ENCODE measurements at regions not wholly inside any gene's neighbourhood (a gene's known extent, or its start where the extent isn't known, plus 50 kb on each side); places are given as distances from the start of the nearest gene placed in this dataset.
A peak's percentile ranks its signal among the peaks of the same experiment; 100 is the strongest.

- intact Hi-C loops (cut with DNase I, micrococcal nuclease), result no loop called here
- DNase-seq, result no peak
- ATAC-seq, result no peak
Observed at GRCh38 chr4:20391198-20391597, 139.5 kb downstream of the SLIT2 start.

GRCh38 chr4:20391912-20392311 is 140.2 kb downstream of the SLIT2 start:
- ATAC-seq (no peak), DNase-seq (no peak)
- intact Hi-C loops (cut with DNase I, micrococcal nuclease), result no loop called here

GRCh38 chr4:20393486-20394100 is 141.9 kb downstream of the SLIT2 start:
- ATAC-seq (no peak), DNase-seq (no peak)
- intact Hi-C loops (cut with DNase I, micrococcal nuclease), result no loop called here

GRCh38 chr4:20394512-20394911 is 142.8 kb downstream of the SLIT2 start:
- intact Hi-C loops (cut with DNase I, micrococcal nuclease), result no loop called here
- no peak for DNase-seq

GRCh38 chr4:20395160-20395773 is 143.6 kb downstream of the SLIT2 start:
- peak; percentile 36 for ATAC-seq
- intact Hi-C loops (cut with DNase I, micrococcal nuclease), result no loop called here

More at GRCh38 chr4:20394512-20394911, 142.8 kb downstream of the SLIT2 start:
- ATAC-seq, result no peak

GRCh38 chr4:20403290-20403689 is 151.6 kb downstream of the SLIT2 start:
- intact Hi-C loops (cut with DNase I, micrococcal nuclease), result no loop called here
- DNase-seq, result no peak
- no peak for ATAC-seq

More at GRCh38 chr4:20395160-20395773, 143.6 kb downstream of the SLIT2 start:
- DNase-seq, result peak in 1 of 2 donors; percentile 33

- DNase-seq, result no peak
- intact Hi-C loops (cut with DNase I, micrococcal nuclease), result no loop called here
- no peak for ATAC-seq
Observed at GRCh38 chr4:20403846-20404245, 152.1 kb downstream of the SLIT2 start.

- no peak for ATAC-seq
- no peak for DNase-seq
- intact Hi-C loops (cut with DNase I, micrococcal nuclease), result no loop called here
Observed at GRCh38 chr4:20408611-20409010, 156.9 kb downstream of the SLIT2 start.

- ATAC-seq, result no peak
- DNase-seq, result no peak
- intact Hi-C loops (cut with DNase I, micrococcal nuclease), result no loop called here
Observed at GRCh38 chr4:20412072-20412471, 160.4 kb downstream of the SLIT2 start.

- ATAC-seq, result no peak
- intact Hi-C loops (cut with DNase I, micrococcal nuclease), result no loop called here
- no peak for DNase-seq
Observed at GRCh38 chr4:20416800-20417199, 165.1 kb downstream of the SLIT2 start.

GRCh38 chr4:20418861-20419451 is 167.3 kb downstream of the SLIT2 start:
- DNase-seq (no peak), ATAC-seq (peak; percentile 93)
- intact Hi-C loops (cut with DNase I, micrococcal nuclease), result no loop called here

GRCh38 chr4:20420916-20421602 is 169.4 kb downstream of the SLIT2 start:
- intact Hi-C loops (cut with DNase I, micrococcal nuclease), result loop anchor here in 1 of 2 donors (5.0 to 10.0 kb wide), 2 partner anchors 121 to 264 kb away; no protein-coding TSS in a partner anchor
- DNase-seq (no peak), ATAC-seq (no peak)

- DNase-seq, result no peak
- intact Hi-C loops (cut with DNase I, micrococcal nuclease), result loop anchor here in 1 of 2 donors (5.0 to 10.0 kb wide), 2 partner anchors 121 to 263 kb away; no protein-coding TSS in a partner anchor
- no peak for ATAC-seq
Observed at GRCh38 chr4:20421603-20421985, 169.9 kb downstream of the SLIT2 start.

GRCh38 chr4:20422398-20422797 is 170.7 kb downstream of the SLIT2 start:
- ATAC-seq, result peak; percentile 90
- intact Hi-C loops (cut with DNase I, micrococcal nuclease), result loop anchor here in 1 of 2 donors (5.0 to 10.0 kb wide), 2 partner anchors 120 to 262 kb away; no protein-coding TSS in a partner anchor

GRCh38 chr4:20423420-20423819 is 171.7 kb downstream of the SLIT2 start:
- intact Hi-C loops (cut with DNase I, micrococcal nuclease), result loop anchor here in 1 of 2 donors (5.0 to 10.0 kb wide), 2 partner anchors 119 to 261 kb away; no protein-coding TSS in a partner anchor
- DNase-seq, result no peak

More at GRCh38 chr4:20422398-20422797, 170.7 kb downstream of the SLIT2 start:
- DNase-seq, result peak; percentile 35 to 45

GRCh38 chr4:20426028-20426427 is 174.3 kb downstream of the SLIT2 start:
- ATAC-seq, result no peak

More at GRCh38 chr4:20423420-20423819, 171.7 kb downstream of the SLIT2 start:
- no peak for ATAC-seq

GRCh38 chr4:20428436-20429160 is 176.9 kb downstream of the SLIT2 start:
- ATAC-seq, result no peak
- intact Hi-C loops (cut with DNase I, micrococcal nuclease), result loop anchor here in 1 of 2 donors (10.0 kb wide), 1 partner anchor 256 kb away; no protein-coding TSS in a partner anchor
- DNase-seq, result no peak

More at GRCh38 chr4:20426028-20426427, 174.3 kb downstream of the SLIT2 start:
- intact Hi-C loops (cut with DNase I, micrococcal nuclease), result loop anchor here in 1 of 2 donors (10.0 kb wide), 1 partner anchor 259 kb away; no protein-coding TSS in a partner anchor
- no peak for DNase-seq

GRCh38 chr4:20430259-20430941 is 178.7 kb downstream of the SLIT2 start:
- ATAC-seq (peak; percentile 81), DNase-seq (peak in 1 of 2 donors; percentile 18)
- intact Hi-C loops (cut with DNase I, micrococcal nuclease), result no loop called here
